Smooth muscle cell (in vitro differentiated cells): ENCODE measurements at regions not wholly inside any gene's neighbourhood (a gene's known extent, or its start where the extent isn't known, plus 50 kb on each side); places are given as distances from the start of the nearest gene placed in this dataset.

ENCODE experiments used
- DNase-seq: peaks from one replicate; lab custom pipeline; 2025; ENCODE audit not compliant: unreplicated experiment; lab: John Stamatoyannopoulos, UW
- H2AFZ ChIP-seq: fragments of 200-600 bp; sonication (generic); 2 replicates; pipeline ENCODE4 v1.6.0; 2016; ENCODE audit warnings: antibody characterized with exemption, low read depth, mild to moderate bottlenecking
- H3F3A ChIP-seq: fragments of 200-600 bp; sonication (generic); 2 replicates; pipeline ENCODE4 v1.6.0; 2017; ENCODE audit warnings: antibody characterized with exemption, low read depth
- H3K27ac ChIP-seq: fragments of 200-600 bp; sonication (generic); 2 replicates; pipeline ENCODE4 v1.5.1; 2016; ENCODE audit warnings: low read depth, mild to moderate bottlenecking
- H3K27me3 ChIP-seq: fragments of 200-600 bp; sonication (generic); 2 replicates; pipeline ENCODE4 v1.6.1; 2016; ENCODE audit warnings: low read depth, mild to moderate bottlenecking
- H3K36me3 ChIP-seq: fragments of 200-600 bp; sonication (generic); 2 replicates; pipeline ENCODE4 v1.5.1; 2016; ENCODE audit warnings: low read depth
- H3K4me1 ChIP-seq: fragments of 200-600 bp; sonication (generic); 2 replicates; pipeline ENCODE4 v1.5.1; 2016; ENCODE audit warnings: low read depth
- H3K4me2 ChIP-seq: fragments of 200-600 bp; sonication (generic); 2 replicates; pipeline ENCODE4 v1.6.0; 2016; ENCODE audit warnings: mild to moderate bottlenecking
- H3K4me3 ChIP-seq: fragments of 200-600 bp; sonication (generic); 2 replicates; pipeline ENCODE4 v1.5.1; 2016; ENCODE audit warnings: mild to moderate bottlenecking
- H3K79me2 ChIP-seq: fragments of 200-600 bp; sonication (generic); 2 replicates; pipeline ENCODE4 v1.6.0; 2016; ENCODE audit warnings: low read depth, mild to moderate bottlenecking
- H3K9ac ChIP-seq: fragments of 200-600 bp; sonication (generic); 2 replicates; pipeline ENCODE4 v1.6.0; 2016; ENCODE audit warnings: low read depth
- H3K9me3 ChIP-seq: fragments of 200-600 bp; sonication (generic); replicated peaks from 2 replicates; pipeline ENCODE4 v1.5.1; 2016; ENCODE audit warnings: low read depth
- H4K20me1 ChIP-seq: fragments of 200-600 bp; sonication (generic); 2 replicates; pipeline ENCODE4 v1.6.0; 2016; ENCODE audit warnings: low read depth
- CTCF ChIP-seq: fragments of 200-600 bp; sonication (generic); IDR thresholded peaks from 2 replicates; pipeline ENCODE4 v1.5.1; 2017; ENCODE audit warnings: borderline replicate concordance, mild to moderate bottlenecking, antibody characterized with exemption; ENCODE audit not compliant: insufficient read depth, poor library complexity, severe bottlenecking
- WGBS: methylation state at CpG from one replicate; pipeline ENCODE4 v1.1.7; 2016; ENCODE audit warnings: low lambda C conversion rate; 5-methylcytosine and 5-hydroxymethylcytosine counted together

DNA sequence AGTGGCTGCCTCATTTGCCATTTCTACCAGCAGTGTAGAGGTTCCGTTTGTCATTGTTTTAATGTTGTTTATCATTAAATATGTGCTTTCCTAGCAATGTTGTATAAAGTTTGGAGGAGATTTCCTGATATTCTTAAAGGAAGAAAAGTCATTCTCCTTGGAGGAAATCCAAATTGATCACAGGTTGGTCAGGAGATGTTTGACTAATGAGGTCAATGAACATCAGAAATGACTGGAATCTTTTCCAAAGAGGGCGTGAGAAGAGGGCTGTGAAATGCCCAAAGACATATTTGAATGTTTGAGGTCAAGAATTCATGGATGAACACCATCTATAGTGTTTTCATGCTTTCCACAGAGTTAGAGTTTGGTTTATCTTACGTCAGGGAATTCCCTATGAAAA lies 471.3 kb downstream of the MAT2B start:
- Histone ChIP-seq H3K79me2 (no peaks in the 10 kb centered on the region), H3K27ac (no peak overlapping the region), H4K20me1 (no peaks in the 10 kb centered on the region), H3K4me3 (no peak overlapping the region), H3K27me3 (no peaks in the 10 kb centered on the region), H3K36me3 (no peaks in the 10 kb centered on the region), H3K9ac (no peak overlapping the region), H2AFZ (no peak overlapping the region), H3K9me3 (no peaks in the 10 kb centered on the region), H3F3A (no peaks in the 10 kb centered on the region), H3K4me1 (no peaks in the 10 kb centered on the region), H3K4me2 (no peak overlapping the region)
- no peak for TF ChIP-seq CTCF
- WGBS: 81% methylated on average over 3 of the region's 3 CpGs
- no peak for DNase-seq

GRCh38 chr5:163978897-163979296 lies 473.5 kb downstream of the MAT2B start:
- Histone ChIP-seq H4K20me1 (no peaks in the 10 kb centered on the region), H3K4me1 (no peaks in the 10 kb centered on the region), H3K4me2 (no peak overlapping the region), H3K36me3 (no peaks in the 10 kb centered on the region), H3K27me3 (no peaks in the 10 kb centered on the region), H3K9me3 (no peaks in the 10 kb centered on the region), H3K79me2 (no peaks in the 10 kb centered on the region), H3K9ac (no peak overlapping the region), H3K27ac (no peak overlapping the region), H3K4me3 (no peak overlapping the region), H2AFZ (no peak overlapping the region), H3F3A (no peaks in the 10 kb centered on the region)
- DNase-seq: no peak
- no peak for TF ChIP-seq CTCF
- WGBS: 58% methylated on average over 5 of the region's 5 CpGs

GRCh38 chr5:163988566-163988965 lies 483.1 kb downstream of the MAT2B start:
- no peaks in the 10 kb centered on the region for H3K36me3 ChIP-seq
- H3K79me2 ChIP-seq: no peaks in the 10 kb centered on the region
- H3K9ac ChIP-seq: no peak overlapping the region
- no peak overlapping the region for H2AFZ ChIP-seq
- H3K4me1 ChIP-seq: no peaks in the 10 kb centered on the region
- H4K20me1 ChIP-seq: no peaks in the 10 kb centered on the region
- no peak for DNase-seq
- 71% methylated on average over 4 of the region's 4 CpGs for WGBS
- no peak for TF ChIP-seq CTCF
- H3K27ac ChIP-seq: no peak overlapping the region
- H3F3A ChIP-seq: no peaks in the 10 kb centered on the region
- H3K27me3 ChIP-seq: peaks cover 7% of the 10 kb centered on the region
- no peaks in the 10 kb centered on the region for H3K9me3 ChIP-seq
- no peak overlapping the region for H3K4me2 ChIP-seq
- H3K4me3 ChIP-seq: no peak overlapping the region

- H3F3A ChIP-seq: no peaks in the 10 kb centered on the region
- H4K20me1 ChIP-seq: no peaks in the 10 kb centered on the region
- H3K9me3 ChIP-seq: no peaks in the 10 kb centered on the region
- no peaks in the 10 kb centered on the region for H3K79me2 ChIP-seq
- no peak overlapping the region for H3K4me3 ChIP-seq
- no peak overlapping the region for H2AFZ ChIP-seq
- DNase-seq: no peak
- H3K27me3 ChIP-seq: peaks cover 4% of the 10 kb centered on the region
- no peak for TF ChIP-seq CTCF
- no peaks in the 10 kb centered on the region for H3K36me3 ChIP-seq
- no peaks in the 10 kb centered on the region for H3K4me1 ChIP-seq
- H3K4me2 ChIP-seq: no peak overlapping the region
- no peak overlapping the region for H3K9ac ChIP-seq
- H3K27ac ChIP-seq: no peak overlapping the region
- 87% methylated on average over 6 of the region's 6 CpGs for WGBS
These were observed 487.7 kb downstream of the MAT2B start for GRCh38 chr5:163993126-163993525.
